MM.1S (cell line): ENCODE measurements at regions not wholly inside any gene's neighbourhood (a gene's known extent, or its start where the extent isn't known, plus 50 kb on each side); places are given as distances from the start of the nearest gene placed in this dataset.

Experiments used
- EZH2phosphoT487 ChIP-seq: fragments of 300-600 bp; sonication (generic); IDR thresholded peaks from 2 replicates; pipeline ENCODE4 v1.6.1; 2018; ENCODE audit warnings: antibody characterized with exemption, low read length
- TF ChIP-seq, protein P1 (sequence below): fragments of 300-600 bp; sonication (generic); IDR thresholded peaks from 2 replicates; pipeline ENCODE4 v1.5.1; 2016; ENCODE audit warnings: antibody characterized with exemption, low read length, mixed read lengths

GRCh38 chr9:97237951-97238889 is 69.2 kb upstream of the CCDC180 start:
- TF ChIP-seq, protein P1, sequence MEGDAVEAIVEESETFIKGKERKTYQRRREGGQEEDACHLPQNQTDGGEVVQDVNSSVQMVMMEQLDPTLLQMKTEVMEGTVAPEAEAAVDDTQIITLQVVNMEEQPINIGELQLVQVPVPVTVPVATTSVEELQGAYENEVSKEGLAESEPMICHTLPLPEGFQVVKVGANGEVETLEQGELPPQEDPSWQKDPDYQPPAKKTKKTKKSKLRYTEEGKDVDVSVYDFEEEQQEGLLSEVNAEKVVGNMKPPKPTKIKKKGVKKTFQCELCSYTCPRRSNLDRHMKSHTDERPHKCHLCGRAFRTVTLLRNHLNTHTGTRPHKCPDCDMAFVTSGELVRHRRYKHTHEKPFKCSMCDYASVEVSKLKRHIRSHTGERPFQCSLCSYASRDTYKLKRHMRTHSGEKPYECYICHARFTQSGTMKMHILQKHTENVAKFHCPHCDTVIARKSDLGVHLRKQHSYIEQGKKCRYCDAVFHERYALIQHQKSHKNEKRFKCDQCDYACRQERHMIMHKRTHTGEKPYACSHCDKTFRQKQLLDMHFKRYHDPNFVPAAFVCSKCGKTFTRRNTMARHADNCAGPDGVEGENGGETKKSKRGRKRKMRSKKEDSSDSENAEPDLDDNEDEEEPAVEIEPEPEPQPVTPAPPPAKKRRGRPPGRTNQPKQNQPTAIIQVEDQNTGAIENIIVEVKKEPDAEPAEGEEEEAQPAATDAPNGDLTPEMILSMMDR, result no peak
- no peak for TF ChIP-seq EZH2phosphoT487
